HepG2 (cell line): ENCODE measurements at regions not wholly inside any gene's neighbourhood (a gene's known extent, or its start where the extent isn't known, plus 50 kb on each side); places are given as distances from the start of the nearest gene placed in this dataset.

ENCODE experiments used
- BRF2 ChIP-seq: sonication (generic); formaldehyde crosslinking; IDR thresholded peaks from 2 replicates; pipeline ENCODE4 v1.8.1; 2022; ENCODE audit warnings: mild to moderate bottlenecking, missing genetic modification reagents
- HMGXB4 ChIP-seq, 2 experiments: sonication (generic) in 1 of 2; formaldehyde crosslinking in 1 of 2; IDR thresholded peaks; 2 replicates each; pipeline versions ENCODE4 v1.4.0 to v1.6.1; 2018 to 2020; ENCODE audit warnings: missing genetic modification reagents in 2 of 2, borderline replicate concordance in 1 of 2, low read depth in 1 of 2, mild to moderate bottlenecking in 1 of 2, missing biosample characterization in 1 of 2
- ZBTB33 ChIP-seq: sonication (generic); formaldehyde crosslinking; IDR thresholded peaks from 2 replicates; pipeline ENCODE4 v1.4.0; 2020; ENCODE audit warnings: missing genetic modification reagents
- ZNF530 ChIP-seq: sonication (generic); formaldehyde crosslinking; IDR thresholded peaks from 2 replicates; pipeline ENCODE4 v1.5.0; 2020; ENCODE audit warnings: low read depth, mild to moderate bottlenecking, missing genetic modification reagents
- ZZZ3 ChIP-seq: sonication (generic); formaldehyde crosslinking; IDR thresholded peaks from 2 replicates; pipeline ENCODE4 v1.4.0; 2020; ENCODE audit warnings: missing genetic modification reagents, mild to moderate bottlenecking, borderline replicate concordance

GRCh38 chr21:28865488-28866186, 127.0 kb downstream of the LTN1 start:
- no peak for TF ChIP-seq HMGXB4 (CRISPR knock-in tag; IDR thresholded peaks at IDR 0.05; ENCODE audit: borderline replicate concordance in 1 of 2, low read depth in 1 of 2)
- no peak for TF ChIP-seq ZZZ3 (CRISPR knock-in tag)
- no peak for TF ChIP-seq ZNF530 (CRISPR knock-in tag)
- TF ChIP-seq ZBTB33 (CRISPR knock-in tag) = no peak
- TF ChIP-seq BRF2 (CRISPR knock-in tag) = no peak
